ENCODE measurements at regions not wholly inside any gene's neighbourhood (a gene's known extent, or its start where the extent isn't known, plus 50 kb on each side); places are given as distances from the start of the nearest gene placed in this dataset.

DNA sequence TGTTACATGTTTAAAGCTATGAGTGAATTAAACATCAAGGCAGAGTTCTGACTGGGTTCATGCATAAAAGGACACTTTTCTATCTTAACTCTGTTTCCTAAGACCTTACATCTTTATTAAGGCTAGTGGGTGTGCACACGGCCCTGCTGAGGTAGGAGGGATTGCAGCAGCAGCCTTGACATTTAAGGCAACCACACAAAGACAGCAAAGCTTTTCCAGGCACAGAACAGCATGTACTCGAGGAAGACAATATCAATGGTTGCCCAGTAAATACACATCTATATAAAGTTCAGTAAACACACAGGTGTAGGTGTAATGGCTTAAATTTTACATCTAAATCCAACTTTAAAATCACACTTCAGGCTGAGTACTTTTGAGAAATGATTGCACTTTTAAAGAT, 79.8 kb upstream of the LOC128125822 start:
- TF ChIP-seq ARNT (IDR thresholded peaks at IDR 0.05): no peak
- no peak for TF ChIP-seq TARDBP (IDR thresholded peaks at IDR 0.05)
- TF ChIP-seq SP1 (IDR thresholded peaks at IDR 0.05): no peak
- no peak for TF ChIP-seq ZNF384 (IDR thresholded peaks at IDR 0.05)

All from HEK293T (cell line).